ENCODE measurements at regions not wholly inside any gene's neighbourhood (a gene's known extent, or its start where the extent isn't known, plus 50 kb on each side); places are given as distances from the start of the nearest gene placed in this dataset.

DNA sequence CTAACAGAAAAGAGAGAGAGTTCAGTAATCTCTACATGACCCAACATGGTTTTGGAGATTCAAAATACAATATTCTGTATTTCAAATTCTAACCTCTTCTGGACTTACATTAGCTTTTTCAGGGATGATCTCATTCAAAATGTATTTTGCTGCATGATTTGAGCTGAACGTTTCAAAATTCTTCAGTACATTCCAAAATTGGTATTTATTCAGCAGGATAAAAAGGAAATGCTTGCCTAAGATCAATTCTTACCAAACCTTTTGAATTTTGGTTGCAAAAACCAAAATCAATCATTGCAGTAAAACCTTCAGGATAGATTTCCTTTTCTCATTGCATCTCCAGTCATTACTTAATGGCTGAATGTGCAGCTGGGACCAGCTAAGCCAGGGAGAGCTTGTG lies 1761.3 kb upstream of the SEL1L start:
- TF ChIP-seq, protein P1, sequence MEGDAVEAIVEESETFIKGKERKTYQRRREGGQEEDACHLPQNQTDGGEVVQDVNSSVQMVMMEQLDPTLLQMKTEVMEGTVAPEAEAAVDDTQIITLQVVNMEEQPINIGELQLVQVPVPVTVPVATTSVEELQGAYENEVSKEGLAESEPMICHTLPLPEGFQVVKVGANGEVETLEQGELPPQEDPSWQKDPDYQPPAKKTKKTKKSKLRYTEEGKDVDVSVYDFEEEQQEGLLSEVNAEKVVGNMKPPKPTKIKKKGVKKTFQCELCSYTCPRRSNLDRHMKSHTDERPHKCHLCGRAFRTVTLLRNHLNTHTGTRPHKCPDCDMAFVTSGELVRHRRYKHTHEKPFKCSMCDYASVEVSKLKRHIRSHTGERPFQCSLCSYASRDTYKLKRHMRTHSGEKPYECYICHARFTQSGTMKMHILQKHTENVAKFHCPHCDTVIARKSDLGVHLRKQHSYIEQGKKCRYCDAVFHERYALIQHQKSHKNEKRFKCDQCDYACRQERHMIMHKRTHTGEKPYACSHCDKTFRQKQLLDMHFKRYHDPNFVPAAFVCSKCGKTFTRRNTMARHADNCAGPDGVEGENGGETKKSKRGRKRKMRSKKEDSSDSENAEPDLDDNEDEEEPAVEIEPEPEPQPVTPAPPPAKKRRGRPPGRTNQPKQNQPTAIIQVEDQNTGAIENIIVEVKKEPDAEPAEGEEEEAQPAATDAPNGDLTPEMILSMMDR (IDR thresholded peaks at IDR 0.05): no peak
- no peak for TF ChIP-seq POLR2AphosphoS5 (IDR thresholded peaks at IDR 0.05)
